HG03571 (cell line): ENCODE measurements at regions not wholly inside any gene's neighbourhood (a gene's known extent, or its start where the extent isn't known, plus 50 kb on each side); places are given as distances from the start of the nearest gene placed in this dataset.

ENCODE experiments used
- ATAC-seq: cut with Tn5 transposase; IDR thresholded peaks from one replicate; pipeline ENCODE4 v1.9.1; 2021; ENCODE audit not compliant: unreplicated experiment

DNA sequence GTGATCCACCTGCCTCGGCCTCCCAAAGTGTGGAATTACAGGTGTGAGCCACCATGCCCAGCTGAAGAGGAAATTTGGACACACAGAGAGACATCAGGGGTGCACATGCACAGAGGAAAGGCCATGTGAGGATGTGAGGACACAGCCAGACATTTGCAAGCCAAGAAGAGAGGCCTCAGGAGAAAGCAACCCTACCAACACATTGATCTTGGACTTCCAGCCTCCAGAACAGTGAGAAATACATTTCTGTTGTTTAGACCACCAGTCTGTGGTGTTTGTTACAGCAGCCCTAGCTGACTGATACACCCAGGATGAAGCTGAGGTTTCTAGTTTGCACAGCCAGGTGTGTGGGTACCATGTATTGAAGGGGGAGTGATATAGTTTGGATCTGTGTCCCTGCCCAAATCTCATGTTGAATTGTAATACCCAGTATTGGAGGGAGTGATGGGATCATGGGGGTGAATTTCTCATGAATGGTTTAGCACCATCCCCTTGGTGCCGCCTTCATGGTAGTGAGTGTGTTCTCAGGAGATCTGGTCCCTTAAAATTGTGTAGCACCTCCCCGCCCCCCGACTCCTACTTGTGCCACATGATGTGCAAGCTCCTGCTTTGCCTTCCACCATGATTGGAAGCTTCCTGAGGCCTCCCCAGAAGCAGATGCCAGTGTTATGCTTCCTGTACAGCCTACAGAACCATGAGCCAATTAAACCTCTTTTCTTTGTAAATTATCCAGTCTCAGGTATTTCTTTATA lies 64.7 kb upstream of the DUSP5 start:
- no peak for ATAC-seq

DNA sequence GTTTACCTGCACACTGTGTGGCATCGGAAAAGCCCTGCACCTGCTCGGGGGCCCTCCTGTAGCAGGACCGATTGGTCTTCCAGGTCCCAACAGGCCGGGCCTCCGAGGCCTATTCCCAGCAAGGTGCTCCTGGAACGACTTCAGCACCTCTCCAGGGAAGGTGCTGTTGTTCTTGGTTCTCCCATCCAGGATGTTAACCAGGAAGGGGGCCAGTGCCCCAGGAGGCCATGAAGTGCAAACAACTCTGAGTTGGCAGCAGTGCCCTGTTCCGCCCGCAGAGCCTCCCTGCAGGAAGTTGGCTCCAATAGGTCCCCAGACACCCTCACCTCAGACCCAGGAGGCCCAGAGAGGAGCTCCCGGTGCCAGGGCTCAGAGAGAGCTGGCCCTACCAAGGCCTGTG lies 64.0 kb upstream of the DUSP5 start:
- ATAC-seq = no peak

DNA sequence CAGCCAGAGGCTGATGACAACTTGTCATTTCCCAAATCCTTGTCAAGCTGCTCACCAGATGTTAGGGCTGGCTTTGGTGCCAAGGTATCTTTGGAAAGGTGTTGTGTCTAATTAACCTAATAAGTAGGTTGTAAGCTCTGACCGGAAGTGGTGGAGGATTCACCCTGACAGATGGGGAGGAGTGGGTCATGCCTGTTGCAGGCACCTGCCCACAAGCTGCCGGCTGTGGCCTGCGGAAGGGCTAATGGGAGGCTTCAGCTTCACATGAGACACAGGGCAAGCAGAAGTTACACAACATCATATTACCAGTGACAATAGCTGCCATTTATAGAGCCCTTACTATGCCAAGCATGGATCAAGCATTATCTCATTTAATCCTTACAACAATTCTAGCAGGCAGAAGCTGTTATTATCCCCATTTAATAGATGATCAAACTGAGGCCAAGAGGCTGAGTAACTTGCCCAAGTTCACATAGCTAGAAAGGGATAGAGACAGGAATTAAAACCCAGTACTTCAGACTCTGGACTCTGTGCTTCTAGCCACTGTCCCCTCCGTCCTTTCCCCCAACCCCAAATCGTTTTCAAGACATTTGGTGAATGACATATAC lies 63.1 kb upstream of the DUSP5 start:
- ATAC-seq = no peak

DNA sequence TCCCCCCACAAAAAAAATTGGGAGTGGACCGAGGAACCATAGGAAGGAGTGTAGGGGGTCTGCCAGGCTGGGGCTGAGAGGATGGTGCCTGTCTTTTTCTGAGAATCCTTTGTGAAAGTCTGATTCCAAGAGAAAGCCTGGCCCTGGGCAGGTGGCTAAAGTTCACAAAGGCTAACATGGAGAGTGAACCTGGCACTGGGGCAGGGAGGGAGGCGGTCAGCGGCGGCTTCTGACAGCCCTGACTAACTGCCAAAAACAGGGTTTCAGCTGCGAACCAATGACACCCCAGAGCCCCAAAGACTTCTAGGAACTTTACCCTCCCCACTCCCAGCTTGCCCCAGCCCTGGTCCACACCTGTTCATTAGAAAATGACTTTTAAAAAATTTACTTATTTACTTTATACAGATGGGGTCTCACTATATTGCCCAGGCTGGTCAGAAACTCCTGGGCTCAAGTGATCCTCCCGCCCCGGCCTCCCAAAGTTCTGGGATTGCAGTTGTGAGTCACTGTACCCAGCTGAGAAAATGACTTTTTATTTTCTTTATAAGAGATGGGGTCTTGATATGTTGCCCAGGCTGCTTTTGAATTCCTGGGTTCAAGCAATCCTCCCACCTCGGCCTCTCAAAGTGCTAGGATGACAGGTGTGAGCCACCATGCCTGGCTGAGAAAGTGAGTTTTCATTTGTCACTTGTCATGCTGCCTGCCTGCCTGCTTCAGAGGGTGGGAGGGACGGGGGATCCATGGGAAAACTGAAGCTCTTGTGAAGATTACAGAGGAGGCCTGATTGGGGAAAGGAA lies 61.0 kb upstream of the DUSP5 start:
- ATAC-seq = no peak

DNA sequence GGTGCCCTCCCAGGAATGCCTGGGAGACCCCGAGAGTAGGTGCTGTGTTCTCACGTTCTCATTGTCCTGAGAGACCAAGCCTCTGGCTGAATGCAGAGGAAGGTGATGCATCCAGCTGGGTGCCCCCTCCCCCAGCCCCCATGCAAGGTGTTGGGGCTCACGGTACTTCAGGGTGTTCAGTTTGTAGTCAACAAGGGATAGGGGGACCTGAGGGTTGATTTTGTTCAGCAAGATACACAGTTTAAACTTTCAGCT lies 60.4 kb upstream of the DUSP5 start:
- ATAC-seq = no peak

DNA sequence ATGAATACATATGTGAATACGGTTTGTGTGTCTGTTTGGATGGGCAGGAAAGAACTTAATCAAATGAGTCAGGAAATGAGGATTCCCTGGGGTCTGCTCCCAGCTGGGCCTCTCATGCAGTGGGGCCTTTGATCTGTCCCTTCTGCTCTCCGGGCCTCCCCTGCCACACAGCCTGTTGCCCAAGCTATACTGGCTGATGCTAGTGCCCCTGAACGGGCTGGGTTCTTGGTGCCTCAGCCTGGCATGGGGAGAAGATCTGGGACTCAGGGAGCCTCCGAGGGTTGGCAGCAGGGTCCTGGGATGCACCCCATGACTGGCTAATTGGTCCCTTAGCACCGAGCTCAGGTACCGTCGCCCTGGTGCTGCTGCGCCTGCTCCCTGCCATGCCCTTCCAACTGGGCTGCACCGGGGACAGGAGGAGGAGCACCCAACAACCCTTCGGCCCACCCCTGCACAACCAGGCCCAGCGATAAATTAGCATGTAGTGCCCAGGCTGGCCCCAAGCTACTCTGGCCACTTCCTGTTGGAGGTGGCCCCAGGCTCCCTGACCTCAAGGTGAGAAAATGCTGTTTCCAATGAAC lies 59.9 kb upstream of the DUSP5 start:
- no peak for ATAC-seq

DNA sequence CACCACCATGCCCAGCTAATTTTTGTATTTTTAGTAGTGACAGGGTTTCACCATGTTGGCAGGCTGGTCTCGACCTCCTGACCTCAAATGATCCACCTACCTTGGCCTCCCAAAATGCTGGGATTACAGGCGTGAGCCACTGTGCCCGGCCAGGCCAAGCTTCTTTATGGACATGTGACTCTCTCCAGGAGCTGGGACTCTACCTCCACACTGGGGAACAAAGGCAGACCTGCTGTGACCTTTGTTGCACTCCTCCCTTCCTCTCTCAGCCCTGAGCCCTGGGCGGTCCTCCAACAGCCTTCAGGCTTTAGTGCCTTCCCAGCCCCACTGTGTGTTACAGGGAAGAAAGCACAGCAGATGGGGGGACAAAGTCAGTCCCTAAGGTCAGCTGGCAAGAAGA lies 55.0 kb upstream of the DUSP5 start:
- no peak for ATAC-seq

DNA sequence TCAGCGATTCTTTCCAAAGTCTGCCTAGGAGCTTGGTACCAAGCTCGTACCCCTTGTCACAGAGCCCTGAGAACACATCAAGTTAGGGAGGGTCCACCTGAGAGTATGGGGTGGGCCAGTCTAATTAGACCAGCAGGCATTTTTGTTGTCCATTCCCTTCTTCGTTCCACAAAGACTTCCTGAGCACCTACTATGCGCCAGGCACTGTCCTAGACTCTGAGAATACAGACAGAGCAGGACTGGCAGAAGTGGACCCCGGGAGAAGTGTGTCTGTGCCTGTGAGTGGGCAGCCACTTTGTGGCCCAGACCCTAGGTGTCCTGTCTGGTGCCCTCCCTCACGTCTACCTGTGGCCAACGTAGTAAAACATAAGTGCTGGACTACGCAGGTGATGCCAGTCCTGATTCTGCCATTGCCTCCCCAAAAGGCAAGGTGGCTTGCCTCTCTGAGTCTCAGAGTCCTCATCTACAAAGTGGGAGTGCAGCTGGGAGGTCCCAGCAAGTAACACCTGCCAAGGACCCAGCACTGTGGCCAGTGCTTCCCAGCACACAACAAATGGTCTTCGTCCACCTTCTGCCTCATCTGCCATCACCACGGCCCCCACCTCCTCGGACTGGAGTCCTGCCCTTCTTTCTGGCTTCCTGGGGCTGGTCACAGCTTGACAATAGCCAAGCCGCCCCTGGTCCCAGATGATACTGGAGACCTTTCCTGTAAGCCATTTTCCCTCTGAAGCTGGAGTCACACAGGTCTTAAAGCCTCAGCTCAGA lies 54.3 kb upstream of the DUSP5 start:
- ATAC-seq = no peak

DNA sequence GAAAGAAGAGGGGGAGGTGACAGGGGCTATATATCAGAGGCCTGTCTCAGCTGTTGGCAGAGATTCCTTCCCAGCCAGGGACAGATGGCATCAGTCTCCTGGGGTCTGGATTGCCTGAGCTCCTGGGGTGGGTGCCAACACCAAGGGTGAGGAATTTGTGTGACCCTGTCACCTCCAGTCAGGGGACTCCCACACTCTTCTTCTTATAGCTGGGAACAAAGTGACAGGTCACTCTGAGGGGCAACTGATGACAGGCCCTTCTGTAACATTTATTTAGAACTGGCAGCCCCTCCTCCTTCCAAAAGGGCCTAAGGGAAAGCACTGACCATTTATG lies 53.7 kb upstream of the DUSP5 start:
- no peak for ATAC-seq

DNA sequence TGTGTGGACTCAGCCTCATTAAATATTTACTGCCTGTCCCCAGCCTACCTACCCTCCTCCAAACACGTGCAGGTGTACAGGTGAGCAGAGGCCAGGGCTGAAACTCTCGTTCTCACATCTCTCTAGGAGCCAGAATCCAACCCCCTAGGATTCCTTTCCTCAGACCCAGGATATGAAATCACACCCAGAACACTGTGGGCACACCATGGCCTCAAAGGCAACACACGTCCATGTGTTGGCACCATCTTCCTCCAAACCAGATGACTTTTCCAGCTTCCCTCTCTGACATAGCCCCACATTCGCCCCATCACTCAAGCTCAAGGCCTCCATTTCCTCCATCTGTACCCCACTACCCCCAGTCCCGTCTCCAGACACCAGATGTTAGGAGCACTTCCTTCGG lies 51.8 kb upstream of the DUSP5 start:
- no peak for ATAC-seq

DNA sequence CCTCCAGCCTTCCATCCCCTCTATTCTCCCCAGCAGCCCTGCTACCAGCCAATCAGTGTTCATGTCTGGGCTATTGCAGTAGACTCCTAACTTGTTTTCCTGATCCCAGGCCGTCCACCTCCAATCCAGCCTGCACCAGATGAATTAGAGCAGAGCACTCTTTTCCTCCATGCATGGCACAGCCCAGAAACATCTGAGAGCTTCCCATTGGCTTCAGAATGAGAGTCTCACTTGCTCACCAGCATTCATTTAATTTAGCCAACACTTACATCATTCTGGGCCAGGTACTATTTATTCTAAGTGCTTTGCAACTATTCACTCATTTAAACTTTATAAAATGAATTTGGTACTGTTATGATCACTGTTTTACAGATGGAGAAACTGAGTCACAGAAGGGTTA lies 51.4 kb upstream of the DUSP5 start:
- no peak for ATAC-seq

DNA sequence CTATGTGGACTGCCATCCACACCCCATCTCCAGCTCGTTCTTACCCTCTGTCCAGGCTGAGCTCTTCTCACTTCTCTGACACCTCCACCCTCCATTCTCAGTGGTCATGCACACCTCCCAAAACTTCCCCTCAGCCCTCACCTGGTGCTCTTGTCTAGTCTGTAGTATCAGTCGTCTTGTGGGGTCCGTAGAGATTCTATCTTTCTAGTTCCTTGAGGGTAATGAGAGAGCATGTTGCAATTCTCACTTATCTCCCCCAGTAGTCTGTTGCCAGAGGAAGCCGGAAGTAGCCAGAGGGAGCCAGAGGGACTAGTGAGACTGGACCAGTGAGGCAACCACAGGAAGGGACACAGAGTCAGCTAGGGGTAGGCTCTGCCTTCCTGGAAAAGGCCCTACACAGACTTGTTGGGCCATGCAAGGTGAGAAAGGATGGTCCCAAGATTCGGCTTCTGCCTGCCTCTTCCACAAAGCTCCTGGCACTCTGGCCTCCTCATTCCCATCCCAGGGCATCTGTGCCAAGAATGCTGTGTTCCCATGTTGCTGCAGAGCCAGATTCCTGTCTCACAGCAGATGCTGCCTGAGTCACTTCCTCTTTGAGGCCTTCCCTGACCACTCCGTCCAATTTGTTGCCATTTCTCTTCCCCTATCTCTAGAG lies 50.6 kb upstream of the DUSP5 start:
- no peak for ATAC-seq

DNA sequence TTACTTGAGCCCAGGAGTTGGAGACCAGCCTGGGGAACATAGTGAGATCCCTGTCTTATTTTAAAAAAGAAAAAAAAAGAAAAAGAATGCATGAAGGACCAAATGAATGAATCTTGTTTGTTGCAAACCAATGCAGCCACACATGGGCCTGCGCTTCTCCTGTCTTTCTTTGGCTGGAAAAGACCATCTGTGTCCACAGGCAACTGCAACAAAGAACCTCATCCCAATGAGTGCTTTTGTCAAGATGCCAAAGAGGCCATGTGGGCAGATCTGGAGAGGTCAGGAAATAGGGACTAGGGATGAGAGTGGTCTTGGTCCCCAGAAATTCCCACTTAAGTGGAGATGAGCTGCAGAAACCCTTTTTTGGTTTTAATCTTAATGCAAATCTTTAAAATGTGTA lies 49.8 kb upstream of the DUSP5 start:
- ATAC-seq = no peak
